ENCODE measurements at regions not wholly inside any gene's neighbourhood (a gene's known extent, or its start where the extent isn't known, plus 50 kb on each side); places are given as distances from the start of the nearest gene placed in this dataset.

DNA sequence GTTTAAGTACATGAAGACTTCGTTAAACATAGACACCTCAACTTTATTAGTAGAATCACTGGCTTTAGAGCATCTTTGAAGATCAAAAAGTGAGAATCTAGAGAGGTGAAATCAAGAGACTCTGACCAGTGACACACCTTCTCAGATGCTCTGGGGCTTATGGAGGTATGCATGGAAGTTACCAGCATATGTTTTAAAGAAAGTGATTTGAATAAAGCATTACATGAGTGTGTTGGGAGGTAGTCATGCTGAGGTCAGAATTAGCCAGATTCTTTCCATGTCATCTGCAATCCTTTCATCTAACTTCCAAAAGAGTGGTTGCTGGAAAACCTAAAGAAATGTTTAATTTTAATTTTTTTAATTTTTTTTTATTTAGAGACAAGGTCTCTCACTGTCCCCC lies 658.0 kb upstream of the GOLIM4 start:
- H3K9ac ChIP-seq (ENCODE audit: low read depth in 1 of 2, low read length in 2 of 2) = no peak overlapping the region

DNA sequence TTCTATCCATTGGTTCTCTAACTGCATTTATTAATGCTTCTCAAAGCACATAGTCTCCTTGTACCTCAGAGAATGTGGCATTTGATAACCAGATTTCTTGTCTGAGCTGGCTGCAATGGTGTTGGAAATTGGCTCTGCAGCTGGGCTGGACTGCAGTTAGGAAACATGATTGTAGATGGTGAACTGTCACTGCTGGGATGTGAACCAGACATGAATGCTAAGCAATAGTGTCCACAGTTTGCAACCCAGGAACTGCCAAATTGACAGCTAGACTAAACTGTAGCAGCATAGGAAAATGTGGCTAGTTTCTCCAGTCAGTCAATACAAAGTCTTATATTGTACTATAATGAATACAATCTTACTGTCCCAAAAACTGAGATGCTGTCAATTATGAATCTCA lies 656.6 kb upstream of the GOLIM4 start:
- H3K4me3 ChIP-seq (ENCODE audit: low read depth in 1 of 2, low read length in 2 of 2) = no peak overlapping the region

More for the DNA sequence above, 658.0 kb upstream of the GOLIM4 start:
- no peaks in the 10 kb centered on the region for H3K27me3 ChIP-seq (ENCODE audit: control insufficient read depth in 1 of 2, insufficient read depth in 2 of 2, low read length in 2 of 2)
- H3K4me3 ChIP-seq (ENCODE audit: low read depth in 1 of 2, low read length in 2 of 2) = no peak overlapping the region
- H3K27ac ChIP-seq (ENCODE audit: low read depth, low read length) = no peak overlapping the region
- no peaks in the 10 kb centered on the region for H3K9me3 ChIP-seq (ENCODE audit: control insufficient read depth in 1 of 2, low read length in 2 of 2)
- no peaks in the 10 kb centered on the region for H3K4me1 ChIP-seq (ENCODE audit: control insufficient read depth in 1 of 2, insufficient read depth in 2 of 2, low read length in 2 of 2)
- no peaks in the 10 kb centered on the region for H3K36me3 ChIP-seq (ENCODE audit: control insufficient read depth in 1 of 2, insufficient read depth in 2 of 2, low read length in 2 of 2)

GRCh38 chr3:168747697-168748096 lies 652.0 kb upstream of the GOLIM4 start:
- H3K4me1 ChIP-seq (ENCODE audit: control insufficient read depth in 1 of 2, insufficient read depth in 2 of 2, low read length in 2 of 2) = no peaks in the 10 kb centered on the region
- no peaks in the 10 kb centered on the region for H3K36me3 ChIP-seq (ENCODE audit: control insufficient read depth in 1 of 2, insufficient read depth in 2 of 2, low read length in 2 of 2)
- H3K9ac ChIP-seq (ENCODE audit: low read depth in 1 of 2, low read length in 2 of 2) = no peak overlapping the region
- H3K4me3 ChIP-seq (ENCODE audit: low read depth in 1 of 2, low read length in 2 of 2) = no peak overlapping the region
- H3K27me3 ChIP-seq (ENCODE audit: control insufficient read depth in 1 of 2, insufficient read depth in 2 of 2, low read length in 2 of 2) = no peaks in the 10 kb centered on the region
- H3K27ac ChIP-seq (ENCODE audit: low read depth, low read length) = no peak overlapping the region
- no peaks in the 10 kb centered on the region for H3K9me3 ChIP-seq (ENCODE audit: control insufficient read depth in 1 of 2, low read length in 2 of 2)

More for the DNA sequence above, 656.6 kb upstream of the GOLIM4 start:
- Histone ChIP-seq H3K4me1 (ENCODE audit: control insufficient read depth in 1 of 2, insufficient read depth in 2 of 2, low read length in 2 of 2) (no peaks in the 10 kb centered on the region), H3K36me3 (ENCODE audit: control insufficient read depth in 1 of 2, insufficient read depth in 2 of 2, low read length in 2 of 2) (no peaks in the 10 kb centered on the region), H3K9ac (ENCODE audit: low read depth in 1 of 2, low read length in 2 of 2) (no peak overlapping the region), H3K9me3 (ENCODE audit: control insufficient read depth in 1 of 2, low read length in 2 of 2) (no peaks in the 10 kb centered on the region), H3K27ac (ENCODE audit: low read depth, low read length) (no peak overlapping the region), H3K27me3 (ENCODE audit: control insufficient read depth in 1 of 2, insufficient read depth in 2 of 2, low read length in 2 of 2) (no peaks in the 10 kb centered on the region)

DNA sequence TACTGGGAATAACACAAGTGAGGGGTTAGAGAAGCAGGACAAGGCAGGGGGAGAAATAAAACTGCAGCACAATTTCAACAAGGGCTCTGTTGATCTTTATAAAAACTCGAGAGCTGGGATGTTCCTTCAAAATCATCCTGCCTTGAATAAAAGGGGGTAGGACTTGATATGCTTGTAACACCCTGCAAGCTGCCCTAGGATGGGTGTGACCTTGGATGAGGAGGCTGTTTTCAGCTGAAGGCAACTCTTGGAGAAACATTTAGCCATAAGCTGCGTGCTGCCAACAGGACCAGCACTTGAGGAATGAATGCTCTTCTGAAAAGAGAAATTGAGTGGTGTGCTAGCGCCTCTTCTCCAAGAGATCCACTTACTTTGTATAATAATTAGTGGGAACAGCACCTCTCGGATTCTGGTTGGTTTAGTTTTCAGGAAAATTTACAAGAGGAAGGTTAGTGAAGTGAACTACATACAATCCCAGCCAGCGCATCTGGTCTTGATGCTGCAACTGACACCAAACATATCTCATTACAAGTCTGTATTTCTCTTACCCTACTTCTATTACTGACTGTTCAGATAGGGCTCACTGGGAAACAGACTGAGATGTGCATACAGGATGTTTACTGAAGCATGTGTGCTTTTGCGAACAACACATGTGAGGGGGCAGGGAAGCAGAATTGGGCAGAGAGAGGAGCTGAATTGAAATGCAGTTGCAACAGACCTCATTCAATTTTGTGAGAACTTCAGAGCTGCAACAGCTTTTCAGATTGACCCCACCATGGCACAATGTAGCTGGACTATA lies 643.0 kb upstream of the GOLIM4 start:
- Histone ChIP-seq H3K27ac (ENCODE audit: low read depth, low read length) (no peak overlapping the region), H3K9me3 (ENCODE audit: control insufficient read depth in 1 of 2, low read length in 2 of 2) (no peaks in the 10 kb centered on the region), H3K27me3 (ENCODE audit: control insufficient read depth in 1 of 2, insufficient read depth in 2 of 2, low read length in 2 of 2) (no peaks in the 10 kb centered on the region), H3K4me3 (ENCODE audit: low read depth in 1 of 2, low read length in 2 of 2) (no peak overlapping the region), H3K9ac (ENCODE audit: low read depth in 1 of 2, low read length in 2 of 2) (no peak overlapping the region), H3K4me1 (ENCODE audit: control insufficient read depth in 1 of 2, insufficient read depth in 2 of 2, low read length in 2 of 2) (no peaks in the 10 kb centered on the region), H3K36me3 (ENCODE audit: control insufficient read depth in 1 of 2, insufficient read depth in 2 of 2, low read length in 2 of 2) (no peaks in the 10 kb centered on the region)

DNA sequence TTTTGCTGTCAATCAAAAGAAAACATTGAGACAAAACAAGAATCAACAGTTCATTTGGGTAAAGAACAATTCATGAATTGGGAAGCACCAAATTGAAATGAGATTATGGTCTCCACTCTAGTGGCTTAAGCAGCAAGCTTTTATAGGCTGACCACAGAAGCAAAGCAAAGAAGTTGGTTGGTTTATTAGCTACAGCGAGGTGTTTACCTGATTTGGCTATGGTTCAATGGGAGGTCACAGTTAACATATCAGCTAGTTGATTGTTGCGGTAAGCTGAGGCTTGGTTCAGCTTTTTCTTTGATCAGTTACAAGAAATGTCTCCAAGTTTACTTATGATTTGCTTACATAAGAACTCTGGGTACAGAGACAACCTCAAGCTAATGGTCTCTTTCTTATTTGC lies 640.5 kb upstream of the GOLIM4 start:
- H3K27ac ChIP-seq (ENCODE audit: low read depth, low read length) = no peak overlapping the region
- no peak overlapping the region for H3K4me3 ChIP-seq (ENCODE audit: low read depth in 1 of 2, low read length in 2 of 2)
- H3K9ac ChIP-seq (ENCODE audit: low read depth in 1 of 2, low read length in 2 of 2) = no peak overlapping the region
- no peaks in the 10 kb centered on the region for H3K4me1 ChIP-seq (ENCODE audit: control insufficient read depth in 1 of 2, insufficient read depth in 2 of 2, low read length in 2 of 2)
- H3K9me3 ChIP-seq (ENCODE audit: control insufficient read depth in 1 of 2, low read length in 2 of 2) = no peaks in the 10 kb centered on the region
- H3K27me3 ChIP-seq (ENCODE audit: control insufficient read depth in 1 of 2, insufficient read depth in 2 of 2, low read length in 2 of 2) = no peaks in the 10 kb centered on the region
- no peaks in the 10 kb centered on the region for H3K36me3 ChIP-seq (ENCODE audit: control insufficient read depth in 1 of 2, insufficient read depth in 2 of 2, low read length in 2 of 2)

DNA sequence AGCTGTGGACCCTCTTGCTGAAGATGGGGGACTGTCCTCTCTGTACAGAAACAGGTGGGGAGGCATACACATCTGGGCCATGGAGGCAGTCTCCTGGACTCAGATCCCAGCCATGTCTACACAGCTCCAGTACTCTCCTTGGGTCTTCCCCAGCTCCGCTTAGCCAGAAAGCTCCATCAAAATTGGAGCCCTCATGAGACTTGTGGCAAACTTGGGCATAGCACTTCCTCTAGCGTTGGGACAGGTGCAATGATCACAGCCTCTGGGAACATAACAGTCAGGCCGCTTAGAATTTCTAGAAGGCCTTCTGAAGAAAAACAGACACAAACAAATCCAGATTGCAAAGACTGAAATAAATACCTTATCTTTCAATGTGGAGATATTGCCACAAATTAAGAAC lies 634.3 kb upstream of the GOLIM4 start:
- H3K9me3 ChIP-seq (ENCODE audit: control insufficient read depth in 1 of 2, low read length in 2 of 2) = no peaks in the 10 kb centered on the region
- H3K4me3 ChIP-seq (ENCODE audit: low read depth in 1 of 2, low read length in 2 of 2) = no peak overlapping the region
- H3K36me3 ChIP-seq (ENCODE audit: control insufficient read depth in 1 of 2, insufficient read depth in 2 of 2, low read length in 2 of 2) = no peaks in the 10 kb centered on the region
- H3K27ac ChIP-seq (ENCODE audit: low read depth, low read length) = no peak overlapping the region
- no peak overlapping the region for H3K9ac ChIP-seq (ENCODE audit: low read depth in 1 of 2, low read length in 2 of 2)
- H3K27me3 ChIP-seq (ENCODE audit: control insufficient read depth in 1 of 2, insufficient read depth in 2 of 2, low read length in 2 of 2) = no peaks in the 10 kb centered on the region
- H3K4me1 ChIP-seq (ENCODE audit: control insufficient read depth in 1 of 2, insufficient read depth in 2 of 2, low read length in 2 of 2) = no peaks in the 10 kb centered on the region

DNA sequence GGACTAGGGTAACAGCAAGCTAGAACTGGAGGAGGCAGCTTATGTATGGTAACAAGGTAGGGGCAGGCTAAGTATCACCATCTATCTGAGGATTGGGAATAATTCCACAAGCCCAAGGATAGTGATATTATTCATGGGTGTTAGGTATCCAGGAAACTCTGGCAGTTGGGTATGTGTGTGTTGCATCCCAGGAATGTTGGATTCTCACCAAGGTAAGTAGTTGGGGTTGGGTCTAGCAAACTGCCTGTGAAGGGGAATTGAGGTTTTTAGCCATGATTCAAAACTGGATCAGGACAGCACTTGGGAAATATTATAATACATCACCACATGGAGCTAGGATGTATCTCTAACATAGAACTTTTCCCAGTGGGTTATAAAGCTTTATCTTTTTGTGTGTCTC lies 626.4 kb upstream of the GOLIM4 start:
- no peaks in the 10 kb centered on the region for H3K36me3 ChIP-seq (ENCODE audit: control insufficient read depth in 1 of 2, insufficient read depth in 2 of 2, low read length in 2 of 2)
- no peak overlapping the region for H3K27ac ChIP-seq (ENCODE audit: low read depth, low read length)
- H3K4me3 ChIP-seq (ENCODE audit: low read depth in 1 of 2, low read length in 2 of 2) = no peak overlapping the region
- H3K4me1 ChIP-seq (ENCODE audit: control insufficient read depth in 1 of 2, insufficient read depth in 2 of 2, low read length in 2 of 2) = no peaks in the 10 kb centered on the region
- no peak overlapping the region for H3K9ac ChIP-seq (ENCODE audit: low read depth in 1 of 2, low read length in 2 of 2)
- no peaks in the 10 kb centered on the region for H3K27me3 ChIP-seq (ENCODE audit: control insufficient read depth in 1 of 2, insufficient read depth in 2 of 2, low read length in 2 of 2)
- no peaks in the 10 kb centered on the region for H3K9me3 ChIP-seq (ENCODE audit: control insufficient read depth in 1 of 2, low read length in 2 of 2)

- no peak overlapping the region for H3K9ac ChIP-seq (ENCODE audit: low read depth in 1 of 2, low read length in 2 of 2)
- H3K27me3 ChIP-seq (ENCODE audit: control insufficient read depth in 1 of 2, insufficient read depth in 2 of 2, low read length in 2 of 2) = no peaks in the 10 kb centered on the region
- H3K36me3 ChIP-seq (ENCODE audit: control insufficient read depth in 1 of 2, insufficient read depth in 2 of 2, low read length in 2 of 2) = no peaks in the 10 kb centered on the region
- peaks cover 0 to 4% of the 10 kb centered on the region in 2 donors for H3K9me3 ChIP-seq (ENCODE audit: control insufficient read depth in 1 of 2, low read length in 2 of 2)
- no peak overlapping the region for H3K4me3 ChIP-seq (ENCODE audit: low read depth in 1 of 2, low read length in 2 of 2)
- no peak overlapping the region for H3K27ac ChIP-seq (ENCODE audit: low read depth, low read length)
- no peaks in the 10 kb centered on the region for H3K4me1 ChIP-seq (ENCODE audit: control insufficient read depth in 1 of 2, insufficient read depth in 2 of 2, low read length in 2 of 2)
These were observed 619.0 kb upstream of the GOLIM4 start for GRCh38 chr3:168714609-168715240.

- no peak overlapping the region for H3K27ac ChIP-seq (ENCODE audit: low read depth, low read length)
- H3K9me3 ChIP-seq (ENCODE audit: control insufficient read depth in 1 of 2, low read length in 2 of 2) = peaks cover 0 to 4% of the 10 kb centered on the region in 2 donors
- no peaks in the 10 kb centered on the region for H3K4me1 ChIP-seq (ENCODE audit: control insufficient read depth in 1 of 2, insufficient read depth in 2 of 2, low read length in 2 of 2)
- H3K4me3 ChIP-seq (ENCODE audit: low read depth in 1 of 2, low read length in 2 of 2) = no peak overlapping the region
- H3K36me3 ChIP-seq (ENCODE audit: control insufficient read depth in 1 of 2, insufficient read depth in 2 of 2, low read length in 2 of 2) = no peaks in the 10 kb centered on the region
- no peaks in the 10 kb centered on the region for H3K27me3 ChIP-seq (ENCODE audit: control insufficient read depth in 1 of 2, insufficient read depth in 2 of 2, low read length in 2 of 2)
- no peak overlapping the region for H3K9ac ChIP-seq (ENCODE audit: low read depth in 1 of 2, low read length in 2 of 2)
These were observed 613.3 kb upstream of the GOLIM4 start for GRCh38 chr3:168709073-168709472.

GRCh38 chr3:168707900-168708299 lies 612.2 kb upstream of the GOLIM4 start:
- no peak overlapping the region for H3K27ac ChIP-seq (ENCODE audit: low read depth, low read length)
- H3K36me3 ChIP-seq (ENCODE audit: control insufficient read depth in 1 of 2, insufficient read depth in 2 of 2, low read length in 2 of 2) = no peaks in the 10 kb centered on the region
- peaks cover 0 to 4% of the 10 kb centered on the region in 2 donors for H3K9me3 ChIP-seq (ENCODE audit: control insufficient read depth in 1 of 2, low read length in 2 of 2)
- H3K4me3 ChIP-seq (ENCODE audit: low read depth in 1 of 2, low read length in 2 of 2) = no peak overlapping the region
- H3K4me1 ChIP-seq (ENCODE audit: control insufficient read depth in 1 of 2, insufficient read depth in 2 of 2, low read length in 2 of 2) = no peaks in the 10 kb centered on the region
- no peak overlapping the region for H3K9ac ChIP-seq (ENCODE audit: low read depth in 1 of 2, low read length in 2 of 2)
- no peaks in the 10 kb centered on the region for H3K27me3 ChIP-seq (ENCODE audit: control insufficient read depth in 1 of 2, insufficient read depth in 2 of 2, low read length in 2 of 2)

Measured in duodenal mucosa (tissue), 2 donors.